ENCODE measurements at regions not wholly inside any gene's neighbourhood (a gene's known extent, or its start where the extent isn't known, plus 50 kb on each side); places are given as distances from the start of the nearest gene placed in this dataset.

DNA sequence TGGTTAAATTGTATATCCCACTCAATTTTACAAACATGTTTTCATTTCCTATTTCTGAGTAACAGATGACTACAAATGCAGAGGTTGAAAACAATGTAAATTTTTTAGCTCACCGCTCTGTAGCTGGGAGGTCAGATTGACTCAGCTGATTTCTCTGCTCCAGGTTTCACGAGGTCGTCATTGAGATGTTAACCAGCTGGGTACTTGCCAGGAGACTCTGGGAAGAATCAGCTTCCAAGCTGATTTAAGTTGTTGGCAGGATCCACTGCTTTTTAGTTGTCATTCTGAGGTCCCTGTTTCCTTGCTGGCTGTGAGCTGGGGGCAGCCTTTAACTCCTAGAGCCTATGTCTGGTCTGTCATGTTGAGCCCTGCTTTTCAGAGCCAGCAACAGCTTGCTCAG is 864.3 kb upstream of the AGA start:
- TF ChIP-seq, protein P1, sequence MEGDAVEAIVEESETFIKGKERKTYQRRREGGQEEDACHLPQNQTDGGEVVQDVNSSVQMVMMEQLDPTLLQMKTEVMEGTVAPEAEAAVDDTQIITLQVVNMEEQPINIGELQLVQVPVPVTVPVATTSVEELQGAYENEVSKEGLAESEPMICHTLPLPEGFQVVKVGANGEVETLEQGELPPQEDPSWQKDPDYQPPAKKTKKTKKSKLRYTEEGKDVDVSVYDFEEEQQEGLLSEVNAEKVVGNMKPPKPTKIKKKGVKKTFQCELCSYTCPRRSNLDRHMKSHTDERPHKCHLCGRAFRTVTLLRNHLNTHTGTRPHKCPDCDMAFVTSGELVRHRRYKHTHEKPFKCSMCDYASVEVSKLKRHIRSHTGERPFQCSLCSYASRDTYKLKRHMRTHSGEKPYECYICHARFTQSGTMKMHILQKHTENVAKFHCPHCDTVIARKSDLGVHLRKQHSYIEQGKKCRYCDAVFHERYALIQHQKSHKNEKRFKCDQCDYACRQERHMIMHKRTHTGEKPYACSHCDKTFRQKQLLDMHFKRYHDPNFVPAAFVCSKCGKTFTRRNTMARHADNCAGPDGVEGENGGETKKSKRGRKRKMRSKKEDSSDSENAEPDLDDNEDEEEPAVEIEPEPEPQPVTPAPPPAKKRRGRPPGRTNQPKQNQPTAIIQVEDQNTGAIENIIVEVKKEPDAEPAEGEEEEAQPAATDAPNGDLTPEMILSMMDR (IDR thresholded peaks at IDR 0.05; ENCODE audit: borderline replicate concordance, extremely low read depth, low read length, poor library complexity, severe bottlenecking), result no peak
- no peak for TF ChIP-seq EZH2 (IDR thresholded peaks at IDR 0.05; ENCODE audit: borderline replicate concordance, low read depth, low read length, severe bottlenecking)
